Gastroesophageal sphincter (tissue), 3 donors: ENCODE measurements at regions not wholly inside any gene's neighbourhood (a gene's known extent, or its start where the extent isn't known, plus 50 kb on each side); places are given as distances from the start of the nearest gene placed in this dataset.

ENCODE experiments used
- EP300 ChIP-seq: sonication (generic); formaldehyde crosslinking; IDR thresholded peaks from one replicate; pipeline ENCODE4 v1.6.1; 2017; ENCODE audit warnings: antibody characterized with exemption, mild to moderate bottlenecking
- POLR2A ChIP-seq, 2 donors: fragments of 450-650 bp; IDR thresholded peaks; one replicate each; pipeline ENCODE4 v1.6.1; 2017; ENCODE audit warnings: antibody characterized with exemption in 2 of 2, mild to moderate bottlenecking in 2 of 2, moderate library complexity in 1 of 2
- POLR2AphosphoS5 ChIP-seq: sonication (generic); formaldehyde crosslinking; IDR thresholded peaks from one replicate; pipeline ENCODE4 v1.6.1; 2017; ENCODE audit warnings: antibody characterized with exemption
- TF ChIP-seq, protein P1 (sequence below), 4 experiments: fragments of 200-600 bp in 2 of 4; fragments of 450-650 bp in 2 of 4; sonication (generic) in 1 of 4; IDR thresholded peaks; one replicate each; pipeline ENCODE4 v1.5.1; 2017 to 2019; ENCODE audit warnings: antibody characterized with exemption in 4 of 4, mild to moderate bottlenecking in 2 of 4, moderate library complexity in 2 of 4

DNA sequence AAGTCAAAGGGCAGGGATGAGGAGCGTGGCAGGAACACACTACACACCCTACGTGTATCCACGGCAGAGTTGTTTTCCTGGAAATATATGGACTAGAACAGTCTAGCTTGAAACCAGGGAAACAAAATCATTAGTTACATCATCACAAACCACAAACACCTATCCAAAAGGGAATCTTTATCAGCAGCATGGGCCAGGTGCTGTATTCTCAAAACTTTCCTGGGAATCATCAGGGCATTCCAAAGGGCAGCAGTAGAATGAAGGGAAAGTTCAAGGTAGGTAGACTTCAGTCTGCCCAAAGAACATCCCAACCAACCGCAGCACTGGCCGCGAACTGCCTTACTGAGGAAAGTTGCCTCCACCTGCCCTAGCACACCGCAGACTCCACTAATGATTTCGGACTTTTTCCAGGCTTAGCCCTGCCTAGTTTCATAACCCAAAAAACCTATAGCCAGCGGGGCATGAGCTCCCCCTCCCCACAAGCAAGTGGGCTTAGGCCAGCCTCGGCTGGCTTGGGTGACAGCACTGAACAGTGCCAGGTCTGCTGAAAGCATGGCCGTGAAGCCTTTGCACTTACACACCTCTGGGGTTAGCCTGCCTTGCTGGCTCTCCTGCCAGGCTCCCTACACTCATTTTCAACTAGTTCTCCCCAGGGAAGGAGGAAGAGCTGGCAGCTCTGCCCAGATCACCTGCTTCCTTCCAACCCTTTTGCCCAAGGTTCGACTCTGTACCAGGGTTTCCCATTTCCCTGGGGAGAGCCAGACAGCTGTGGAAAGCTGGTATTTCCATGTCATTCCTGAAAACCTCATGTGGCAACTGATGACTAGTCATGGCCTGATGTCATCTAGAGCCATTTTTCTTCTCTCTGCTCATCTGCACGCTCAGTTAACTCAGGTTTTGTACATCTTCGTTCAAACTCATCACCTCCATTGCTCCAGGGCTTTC, 77.3 kb upstream of the UBAC2 start:
- TF ChIP-seq, protein P1, sequence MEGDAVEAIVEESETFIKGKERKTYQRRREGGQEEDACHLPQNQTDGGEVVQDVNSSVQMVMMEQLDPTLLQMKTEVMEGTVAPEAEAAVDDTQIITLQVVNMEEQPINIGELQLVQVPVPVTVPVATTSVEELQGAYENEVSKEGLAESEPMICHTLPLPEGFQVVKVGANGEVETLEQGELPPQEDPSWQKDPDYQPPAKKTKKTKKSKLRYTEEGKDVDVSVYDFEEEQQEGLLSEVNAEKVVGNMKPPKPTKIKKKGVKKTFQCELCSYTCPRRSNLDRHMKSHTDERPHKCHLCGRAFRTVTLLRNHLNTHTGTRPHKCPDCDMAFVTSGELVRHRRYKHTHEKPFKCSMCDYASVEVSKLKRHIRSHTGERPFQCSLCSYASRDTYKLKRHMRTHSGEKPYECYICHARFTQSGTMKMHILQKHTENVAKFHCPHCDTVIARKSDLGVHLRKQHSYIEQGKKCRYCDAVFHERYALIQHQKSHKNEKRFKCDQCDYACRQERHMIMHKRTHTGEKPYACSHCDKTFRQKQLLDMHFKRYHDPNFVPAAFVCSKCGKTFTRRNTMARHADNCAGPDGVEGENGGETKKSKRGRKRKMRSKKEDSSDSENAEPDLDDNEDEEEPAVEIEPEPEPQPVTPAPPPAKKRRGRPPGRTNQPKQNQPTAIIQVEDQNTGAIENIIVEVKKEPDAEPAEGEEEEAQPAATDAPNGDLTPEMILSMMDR (IDR thresholded peaks at IDR 0.05): no peak
- TF ChIP-seq EP300: no peak
- TF ChIP-seq POLR2AphosphoS5: no peak
- TF ChIP-seq POLR2A (IDR thresholded peaks at IDR 0.05): no peak
